ENCODE measurements at regions not wholly inside any gene's neighbourhood (a gene's known extent, or its start where the extent isn't known, plus 50 kb on each side); places are given as distances from the start of the nearest gene placed in this dataset.

DNA sequence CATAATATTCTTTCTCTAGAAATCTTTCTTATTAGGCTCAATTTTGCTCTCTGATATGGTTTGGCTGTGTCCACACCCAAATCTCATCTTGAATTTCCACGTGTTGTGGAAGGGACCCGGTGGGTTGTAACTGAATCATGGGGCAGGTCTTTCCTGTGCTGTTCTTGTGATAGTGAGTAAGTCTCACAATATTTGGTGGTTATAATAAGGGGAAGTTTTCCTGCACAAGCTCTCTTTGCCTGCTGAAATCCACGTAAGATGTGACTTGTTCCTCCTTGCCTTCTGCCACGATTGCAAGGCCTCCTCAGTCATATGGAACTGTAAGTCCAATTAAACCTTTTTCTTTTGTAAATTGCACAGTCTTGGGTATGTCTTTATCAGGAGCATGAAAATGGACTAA lies 73.8 kb downstream of the CAVIN2 start:
- TF ChIP-seq CTCF (IDR thresholded peaks at IDR 0.05) = no peak
- TF ChIP-seq POLR2AphosphoS5 (IDR thresholded peaks at IDR 0.05) = no peak
- TF ChIP-seq EP300 (IDR thresholded peaks at IDR 0.05; ENCODE audit: low read depth) = no peak
- no peak for TF ChIP-seq POLR2A (IDR thresholded peaks at IDR 0.05)

All from transverse colon (tissue), 4 donors.